Heart left ventricle (tissue), 16 donors: ENCODE measurements at regions not wholly inside any gene's neighbourhood (a gene's known extent, or its start where the extent isn't known, plus 50 kb on each side); places are given as distances from the start of the nearest gene placed in this dataset.

ENCODE experiments used
- ATAC-seq, 4 donors: fragments of 200-7000 bp; cut with Tn5 transposase; one replicate each; pipeline ENCODE4 v1.9.1; 2020 to 2022; ENCODE audit warnings: moderate library complexity in 4 of 4, mild to moderate bottlenecking in 3 of 4, moderate number of reproducible peaks in 1 of 4
- DNase-seq, 5 donors: peaks; one replicate each; pipeline ENCODE4 v3.0.0-alpha.2; 2020
- H3K27ac ChIP-seq, 12 donors: fragments of 200-600 bp; sonication (generic) in 4 of 12; one replicate each; pipeline versions ENCODE4 v1.5.0 to v1.8.0; 2016 to 2022; ENCODE audit warnings: mild to moderate bottlenecking in 2 of 12
- H3K27me3 ChIP-seq, 9 donors: fragments of 200-600 bp; sonication (generic) in 2 of 9; one replicate each; pipeline versions ENCODE4 v1.5.1 to v1.8.0; 2016 to 2022; ENCODE audit warnings: mild to moderate bottlenecking in 3 of 9
- H3K36me3 ChIP-seq, 9 donors: fragments of 200-600 bp; sonication (generic) in 2 of 9; one replicate each; pipeline versions ENCODE4 v1.5.0 to v1.8.0; 2018 to 2022; ENCODE audit warnings: mild to moderate bottlenecking in 2 of 9
- H3K4me1 ChIP-seq, 12 donors: fragments of 200-600 bp; sonication (generic) in 4 of 12; one replicate each; pipeline versions ENCODE4 v1.5.0 to v1.8.0; 2016 to 2022; ENCODE audit warnings: mild to moderate bottlenecking in 3 of 12
- H3K4me3 ChIP-seq, 12 donors: fragments of 200-600 bp; sonication (generic) in 4 of 12; one replicate each; pipeline versions ENCODE4 v1.5.0 to v1.8.0; 2017 to 2022; ENCODE audit warnings: mild to moderate bottlenecking in 9 of 12, moderate library complexity in 4 of 12
- H3K9me3 ChIP-seq, 12 donors: fragments of 200-600 bp; sonication (generic) in 4 of 12; one replicate each; pipeline versions ENCODE4 v1.5.0 to v1.8.0; 2016 to 2022; ENCODE audit warnings: mild to moderate bottlenecking in 1 of 12
- CTCF ChIP-seq, 12 donors: fragments of 200-600 bp; sonication (generic) in 4 of 12; IDR thresholded peaks; one replicate each; pipeline versions ENCODE4 v1.5.0 to v1.8.0; 2018 to 2022; ENCODE audit warnings: antibody characterized with exemption in 12 of 12, mild to moderate bottlenecking in 5 of 12
- POLR2A ChIP-seq, 2 donors: fragments of 450-650 bp; IDR thresholded peaks; one replicate each; pipeline ENCODE4 v1.6.1; 2017; ENCODE audit warnings: antibody characterized with exemption in 2 of 2, mild to moderate bottlenecking in 2 of 2, moderate library complexity in 2 of 2
- WGBS, 4 donors: extraction: QIAGEN DNeasy Blood & Tissue Kit in 2 of 4; methylation state at CpG; one replicate each; pipeline versions ENCODE4 v1.1.5 to v1.1.7; 2013 to 2018; 5-methylcytosine and 5-hydroxymethylcytosine counted together
- intact Hi-C, 10 donors: fragments of 100-400 bp; cut with DNase I; formaldehyde crosslinking; loops; one replicate each; pipeline versions ENCODE4 v1.11.1 to v1.14.2; 2022
- donor health status: ischemic (EF 13 %, LVEDD 7.1; RV severe dilation, severe dysfunction).
- donor health status: healthy with polysubstance abuse.
- donor health status: DM: no; HTN: yes; CAD: no.
- donor health status: DM: no; HTN: no; CAD: no.
- donor health status: ischemic (EF 25% LVEDD 6.9; RV normal size, moderate dysfunction).
- donor health status: ischemic (EF 25% LVEDD 5.7; RV mildly dilated, moderate dysfunction).
- donor health status: healthy.
- donor health status: DM: yes; HTN: yes; CAD: no.
- donor health status: ischemic (EF 35%, LVEDD 5.7; RV mildly dilated, moderate dysfunction).
- donor health status: nonischemic (EF 11% LVEDD 7.7; RV severe dilation, severe dysfunction).
- donor health status: DM: yes; HTN: yes; CAD: no.
- donor health status: PGD.
- donor health status: ischemic (EF 29% LVEDD 5.4; RV normal size, mild dysfunction).
- donor health status: nonischemic (EF 23%, LVEDD 6.1; RV moderate dilation, normal function).

- Histone ChIP-seq H3K4me1 (no peaks in the 10 kb centered on the region), H3K9me3 (no peaks in the 10 kb centered on the region), H3K4me3 (no peak overlapping the region), H3K36me3 (no peaks in the 10 kb centered on the region), H3K27me3 (peaks cover 0 to 6% (median 0%) of the 10 kb centered on the region in 9 donors), H3K27ac (no peak overlapping the region)
- TF ChIP-seq CTCF (IDR thresholded peaks at IDR 0.05) (no peak), POLR2A (IDR thresholded peaks at IDR 0.05) (no peak)
- no peak for DNase-seq
- WGBS, 4 donors: 82 to 92% (median 86%) methylated on average over 4 of the region's 4 CpGs
- intact Hi-C loops: no loop called here
- ATAC-seq: no peak
These were observed 61.4 kb upstream of the GOLGA8B start for GRCh38 chr15:34644851-34645250.

- Histone ChIP-seq H3K9me3 (no peaks in the 10 kb centered on the region), H3K27ac (no peak overlapping the region), H3K36me3 (no peaks in the 10 kb centered on the region), H3K4me1 (no peaks in the 10 kb centered on the region), H3K27me3 (peaks cover 0 to 6% (median 0%) of the 10 kb centered on the region in 9 donors), H3K4me3 (no peak overlapping the region)
- DNase-seq (no peak), ATAC-seq (no peak)
- TF ChIP-seq CTCF (IDR thresholded peaks at IDR 0.05) (no peak), POLR2A (IDR thresholded peaks at IDR 0.05) (no peak)
- intact Hi-C loops: no loop called here
- WGBS, 4 donors: 50 to 77% (median 62%) methylated on average over 1 of the region's 1 CpG
These were observed 60.6 kb upstream of the GOLGA8B start for GRCh38 chr15:34644061-34644460.

GRCh38 chr15:34642247-34642646 lies 58.8 kb upstream of the GOLGA8B start:
- no peak overlapping the region for H3K4me3 ChIP-seq
- no peaks in the 10 kb centered on the region for H3K9me3 ChIP-seq
- peaks cover 0 to 6% (median 0%) of the 10 kb centered on the region in 9 donors for H3K27me3 ChIP-seq
- ATAC-seq (no peak), DNase-seq (no peak)
- 61 to 73% (median 65%) methylated on average over 4 of the region's 4 CpGs for WGBS, 4 donors
- TF ChIP-seq CTCF (IDR thresholded peaks at IDR 0.05) (no peak), POLR2A (IDR thresholded peaks at IDR 0.05) (no peak)
- H3K4me1 ChIP-seq: no peaks in the 10 kb centered on the region
- H3K36me3 ChIP-seq: no peaks in the 10 kb centered on the region
- H3K27ac ChIP-seq: no peak overlapping the region
- intact Hi-C loops: no loop called here

GRCh38 chr15:34640661-34641060 lies 57.2 kb upstream of the GOLGA8B start:
- no peaks in the 10 kb centered on the region for H3K9me3 ChIP-seq
- TF ChIP-seq POLR2A (IDR thresholded peaks at IDR 0.05) (no peak), CTCF (IDR thresholded peaks at IDR 0.05) (no peak)
- intact Hi-C loops: no loop called here

More at GRCh38 chr15:34640661-34641060, 57.2 kb upstream of the GOLGA8B start:
- Histone ChIP-seq H3K4me3 (no peak overlapping the region), H3K4me1 (no peaks in the 10 kb centered on the region), H3K27ac (no peak overlapping the region), H3K27me3 (peaks cover 0 to 6% (median 0%) of the 10 kb centered on the region in 9 donors), H3K36me3 (no peaks in the 10 kb centered on the region)
- DNase-seq (no peak), ATAC-seq (no peak)
